Activated T-helper 9 cell treated with anti-CD3 and anti-CD28 coated beads, Interleukin-2, amount 50 U/mL, for 16 hours (primary cell): ENCODE measurements at regions not wholly inside any gene's neighbourhood (a gene's known extent, or its start where the extent isn't known, plus 50 kb on each side); places are given as distances from the start of the nearest gene placed in this dataset.
"Not testable (repeated sequence)": the region's sequence is repeated elsewhere in the genome, so short reads cannot be mapped to it uniquely, and the experiment has no call there.

Source experiments
- DNase-seq: peaks from one replicate; pipeline ENCODE4 v3.0.0-alpha.2; 2020; ENCODE audit warnings: low read depth

DNA sequence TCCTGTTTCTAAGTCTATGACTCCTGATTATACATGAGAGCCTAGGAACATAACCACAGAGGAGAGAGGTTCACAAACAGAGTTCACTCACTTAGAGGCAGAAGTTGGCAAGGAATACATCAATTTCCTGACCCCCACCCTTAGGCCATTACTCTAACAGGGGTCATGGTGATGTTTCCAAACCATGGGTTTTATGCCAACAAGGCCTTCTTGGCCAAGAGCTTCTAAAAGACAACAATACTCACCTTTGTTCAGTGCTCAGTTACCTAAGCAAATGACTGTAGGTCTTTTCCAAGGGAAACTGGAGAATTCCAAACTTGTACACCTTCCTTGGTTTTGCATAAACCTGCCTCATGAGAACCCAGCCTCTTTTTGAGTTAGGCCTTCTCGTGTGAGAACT is 52.6 kb downstream of the ERICH4 start:
- DNase-seq = no peak

DNA sequence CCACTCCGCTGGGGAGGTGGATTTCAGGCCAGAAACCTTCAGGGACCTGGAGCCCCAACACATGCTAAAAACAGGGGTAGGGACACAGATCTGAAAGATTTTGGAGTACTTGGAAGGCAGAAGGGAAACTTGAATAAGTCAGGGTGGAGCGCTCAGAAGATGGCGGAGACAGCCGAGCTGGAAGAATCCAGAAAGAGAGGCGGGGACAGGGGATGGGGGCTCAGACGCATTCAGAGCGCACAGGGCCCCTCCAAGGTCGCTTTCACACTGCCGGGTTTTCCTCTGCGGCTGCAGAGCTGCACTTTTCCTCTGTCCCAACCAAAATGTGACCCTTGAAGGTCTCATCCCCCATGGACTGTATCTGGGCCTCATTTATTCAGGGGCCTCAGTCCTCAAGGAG is 56.9 kb downstream of the ERICH4 start:
- no peak for DNase-seq

DNA sequence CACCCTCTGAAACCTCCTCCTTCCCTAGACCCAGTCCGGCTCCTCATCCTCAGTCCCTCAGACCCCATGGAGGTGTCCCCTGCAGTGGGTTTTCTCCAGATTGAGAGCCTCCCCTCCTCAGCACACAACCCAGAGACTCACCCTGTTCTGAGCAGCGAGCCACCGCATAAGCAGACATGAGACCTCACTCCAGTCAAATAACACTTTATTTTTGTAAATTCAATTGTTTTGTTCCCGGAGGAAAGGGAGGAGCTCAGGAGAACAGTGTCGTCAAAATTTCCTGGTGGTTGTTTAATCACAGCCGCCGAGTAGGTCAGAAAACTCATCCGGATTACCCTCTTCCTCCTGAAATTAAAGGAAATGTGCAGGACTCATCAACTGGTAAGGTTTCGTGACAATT is 57.5 kb downstream of the ERICH4 start:
- DNase-seq = no peak

DNA sequence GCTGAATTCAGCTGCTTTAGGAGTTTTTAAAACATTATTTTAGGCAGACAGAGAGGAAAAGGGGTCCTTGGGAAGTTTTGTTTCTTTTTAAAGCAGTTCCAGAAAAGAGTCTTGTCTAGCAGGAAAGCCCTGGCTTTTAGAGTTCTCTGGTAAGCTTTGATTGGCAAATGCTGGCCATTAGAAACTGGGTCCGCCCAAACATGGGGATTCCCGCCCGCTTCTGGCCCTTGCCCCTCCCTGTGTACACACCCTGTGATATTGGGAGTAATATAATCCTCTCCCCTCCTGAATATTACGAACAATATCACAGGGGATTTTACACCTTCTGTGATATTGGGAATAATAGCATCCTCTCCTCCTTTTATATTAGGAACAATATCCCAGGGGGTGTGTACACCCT is 58.9 kb downstream of the ERICH4 start:
- DNase-seq = no peak

- DNase-seq = no peak
Observed at GRCh38 chr19:41505105-41505504, 62.1 kb downstream of the ERICH4 start.

DNA sequence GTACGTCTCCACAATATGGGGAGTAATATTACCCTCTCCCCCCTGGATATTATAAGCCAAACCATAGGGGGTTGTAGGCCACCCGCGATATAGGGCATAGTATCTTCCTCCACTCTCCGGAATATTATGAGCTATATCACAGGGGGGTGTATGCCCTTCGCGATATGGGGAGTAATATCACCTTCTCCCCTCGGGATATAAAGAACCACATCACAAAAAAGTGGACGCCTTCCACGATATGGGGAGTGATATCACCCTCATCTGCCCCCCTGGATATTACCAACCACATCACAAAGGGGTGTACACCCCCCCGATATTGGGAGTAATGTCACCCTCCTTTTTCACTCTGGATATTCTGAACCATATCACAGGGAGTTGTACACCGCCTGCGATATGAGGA is 65.5 kb upstream of the CEACAM21 start:
- no peak for DNase-seq

- DNase-seq = no peak
Observed at GRCh38 chr19:41511628-41512027, 64.3 kb upstream of the CEACAM21 start.

DNA sequence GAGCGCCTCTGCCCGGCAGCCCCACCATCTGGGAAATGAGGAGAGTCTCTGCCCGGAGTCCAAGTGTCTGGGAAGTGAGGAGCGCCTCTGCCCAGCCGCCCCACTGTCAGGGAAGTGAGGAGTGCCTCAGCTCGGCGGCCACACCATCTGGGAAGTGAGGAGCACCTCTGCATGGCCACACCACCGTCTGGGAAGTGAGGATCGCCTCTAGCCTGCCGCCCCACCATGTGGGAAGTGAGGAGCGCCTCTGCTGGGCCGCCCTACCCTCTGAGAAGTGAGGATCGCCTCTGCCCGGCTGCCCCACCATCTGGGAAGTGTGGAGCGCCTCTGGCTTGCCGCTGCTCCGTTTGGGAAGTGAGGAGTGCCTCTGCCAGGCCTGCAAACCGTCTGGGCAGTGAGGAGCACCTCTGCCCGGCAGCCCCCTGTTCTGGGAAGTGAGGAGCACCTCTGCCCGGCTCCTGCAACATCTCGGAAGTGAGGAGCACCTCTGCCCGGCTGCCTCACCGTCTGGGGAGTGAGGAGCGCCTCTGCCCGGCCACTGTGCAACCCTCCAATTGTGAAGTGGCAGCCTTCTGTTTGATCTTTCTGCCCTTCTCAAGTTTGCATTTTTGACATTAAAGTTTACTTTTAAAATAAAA is 60.8 kb upstream of the CEACAM21 start:
- no peak for DNase-seq

GRCh38 chr19:41516292-41517171 is 59.4 kb upstream of the CEACAM21 start:
- DNase-seq = not testable (repeated sequence)

DNA sequence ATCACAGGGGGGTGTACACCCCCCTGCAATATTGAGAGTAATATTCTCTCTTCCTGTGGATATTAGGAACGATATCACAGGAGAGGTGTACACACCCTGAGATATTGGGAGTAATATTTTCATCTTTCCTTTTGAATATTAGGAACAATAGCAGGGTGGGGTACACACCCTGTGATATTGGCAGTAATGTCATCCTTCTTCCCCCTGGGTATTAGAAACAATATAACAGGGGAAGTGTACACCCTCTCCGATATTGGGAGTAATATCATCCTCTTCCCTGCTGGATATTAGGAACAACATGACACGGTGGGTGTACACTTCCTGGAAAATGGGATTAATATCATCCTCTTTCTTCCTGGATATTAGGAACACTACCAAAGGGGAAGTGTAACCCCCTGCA is 57.8 kb upstream of the CEACAM21 start:
- DNase-seq = no peak

- not testable (repeated sequence) for DNase-seq
Observed at GRCh38 chr19:41521138-41521930, 54.6 kb upstream of the CEACAM21 start.

DNA sequence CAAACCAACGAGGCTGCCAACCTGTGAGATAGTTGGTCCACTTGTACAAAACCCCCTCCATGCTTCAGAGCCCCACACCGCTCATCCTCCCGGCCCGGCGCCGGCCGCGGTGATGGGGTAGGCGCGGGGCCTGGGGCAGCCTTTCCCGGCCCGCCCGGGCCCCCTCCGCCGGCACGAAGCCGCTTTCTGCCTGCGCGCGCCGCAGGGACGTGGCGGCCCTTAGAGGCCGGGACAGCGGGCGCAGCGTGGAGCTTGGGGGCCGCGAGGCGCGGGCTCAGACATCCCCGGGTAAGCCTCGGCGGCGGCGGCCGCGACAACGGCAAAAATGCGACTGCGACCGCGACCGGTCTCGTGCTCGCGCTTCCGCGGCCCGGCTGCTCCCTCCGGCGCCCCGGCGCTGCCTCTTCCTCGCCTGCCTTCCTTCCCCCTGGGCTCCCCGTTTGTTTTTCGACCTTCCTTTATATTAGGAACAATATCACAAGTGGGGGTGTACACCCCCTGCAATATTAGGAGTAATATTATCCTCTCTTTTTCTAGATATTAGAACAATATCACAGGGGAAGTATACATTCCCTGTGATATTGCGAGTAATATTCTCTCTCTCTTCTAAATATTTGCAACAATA is 53.9 kb upstream of the CEACAM21 start:
- DNase-seq = peak; percentile 18

- DNase-seq = no peak
Observed at GRCh38 chr19:41525989-41526388, 50.0 kb upstream of the CEACAM21 start.
